ENCODE measurements at regions not wholly inside any gene's neighbourhood (a gene's known extent, or its start where the extent isn't known, plus 50 kb on each side); places are given as distances from the start of the nearest gene placed in this dataset.
"Not testable (repeated sequence)": the region's sequence is repeated elsewhere in the genome, so short reads cannot be mapped to it uniquely, and the experiment has no call there.

GRCh38 chr5:17083276-17083675 lies 134.2 kb upstream of the BASP1 start:
- not testable (repeated sequence) for DNase-seq (ENCODE audit: low spot score)

- DNase-seq (ENCODE audit: low spot score) = no peak
Measured at GRCh38 chr5:17087035-17087434, 130.4 kb upstream of the BASP1 start.

GRCh38 chr5:17088051-17088450 lies 129.4 kb upstream of the BASP1 start:
- no peak for DNase-seq (ENCODE audit: low spot score)

- no peak for DNase-seq (ENCODE audit: low spot score)
Measured at GRCh38 chr5:17089001-17089400, 128.4 kb upstream of the BASP1 start.

- DNase-seq (ENCODE audit: low spot score) = peak; percentile 23
Measured at GRCh38 chr5:17089690-17090089, 127.7 kb upstream of the BASP1 start.

- no peak for DNase-seq (ENCODE audit: low spot score)
Measured at GRCh38 chr5:17090839-17091238, 126.6 kb upstream of the BASP1 start.

GRCh38 chr5:17094830-17095229 lies 122.6 kb upstream of the BASP1 start:
- DNase-seq (ENCODE audit: low spot score) = no peak

- DNase-seq (ENCODE audit: low spot score) = no peak
Measured at GRCh38 chr5:17096952-17097695, 120.3 kb upstream of the BASP1 start.

GRCh38 chr5:17099946-17100345 lies 117.5 kb upstream of the BASP1 start:
- no peak for DNase-seq (ENCODE audit: low spot score)

GRCh38 chr5:17103461-17103860 lies 114.0 kb upstream of the BASP1 start:
- DNase-seq (ENCODE audit: low spot score) = no peak

GRCh38 chr5:17105744-17106418 lies 111.5 kb upstream of the BASP1 start:
- peak; percentile 65 for DNase-seq (ENCODE audit: low spot score)

- no peak for DNase-seq (ENCODE audit: low spot score)
Measured at GRCh38 chr5:17106521-17106920, 110.9 kb upstream of the BASP1 start.

- not testable (repeated sequence) for DNase-seq (ENCODE audit: low spot score)
Measured at GRCh38 chr5:17112091-17112716, 105.2 kb upstream of the BASP1 start.

GRCh38 chr5:17113174-17113958 lies 104.1 kb upstream of the BASP1 start:
- peak; percentile 56 for DNase-seq (ENCODE audit: low spot score)

- no peak for DNase-seq (ENCODE audit: low spot score)
Measured at GRCh38 chr5:17114233-17114632, 103.2 kb upstream of the BASP1 start.

GRCh38 chr5:17114715-17115599 lies 102.5 kb upstream of the BASP1 start:
- DNase-seq (ENCODE audit: low spot score) = no peak

- DNase-seq (ENCODE audit: low spot score) = no peak
Measured at GRCh38 chr5:17115855-17116254, 101.6 kb upstream of the BASP1 start.

GRCh38 chr5:17118631-17119030 lies 98.8 kb upstream of the BASP1 start:
- peak; percentile 81 for DNase-seq (ENCODE audit: low spot score)

GRCh38 chr5:17120209-17120608 lies 97.2 kb upstream of the BASP1 start:
- no peak for DNase-seq (ENCODE audit: low spot score)

- DNase-seq (ENCODE audit: low spot score) = no peak
Measured at GRCh38 chr5:17121776-17122175, 95.7 kb upstream of the BASP1 start.

GRCh38 chr5:17123010-17123409 lies 94.4 kb upstream of the BASP1 start:
- no peak for DNase-seq (ENCODE audit: low spot score)
